ENCODE measurements at regions not wholly inside any gene's neighbourhood (a gene's known extent, or its start where the extent isn't known, plus 50 kb on each side); places are given as distances from the start of the nearest gene placed in this dataset.

GRCh38 chr1:88070956-88071355, 613.1 kb upstream of the PKN2 start:
- no peaks in the 10 kb centered on the region for H3K9me3 ChIP-seq (ENCODE audit: insufficient read depth, low read depth, low read length)
- H3K9me3 Mint-ChIP-seq (ENCODE audit: unreplicated experiment) = no peaks in the 10 kb centered on the region
- no peak overlapping the region for H3K9ac ChIP-seq (ENCODE audit: low read length)
- no peak overlapping the region for H3K27ac Mint-ChIP-seq (ENCODE audit: unreplicated experiment)
- FAIRE-seq (no peak), DNase-seq (ENCODE audit: low read depth) (no peak)
- no peaks in the 10 kb centered on the region for H3K36me3 Mint-ChIP-seq (ENCODE audit: low read depth, unreplicated experiment)
- H3K4me3 ChIP-seq (ENCODE audit: insufficient read depth, low read depth, low read length) = no peak overlapping the region
- no peaks in the 10 kb centered on the region for H3K27me3 ChIP-seq (ENCODE audit: insufficient read depth, low read length)
- H3K4me3 Mint-ChIP-seq (ENCODE audit: unreplicated experiment) = no peak overlapping the region
- no peaks in the 10 kb centered on the region for H3K27me3 Mint-ChIP-seq (ENCODE audit: low read depth, unreplicated experiment)
- H3K4me1 ChIP-seq (ENCODE audit: insufficient read depth, low read length) = no peaks in the 10 kb centered on the region
- H3K4me2 ChIP-seq (ENCODE audit: low read length) = no peak overlapping the region
- H2AFZ ChIP-seq (ENCODE audit: low read depth, low read length) = no peak overlapping the region
- no peaks in the 10 kb centered on the region for H4K20me1 ChIP-seq (ENCODE audit: insufficient read depth, low read length)
- no peak for TF ChIP-seq EZH2 (IDR thresholded peaks at IDR 0.05; ENCODE audit: insufficient read depth, low read length)
- TF ChIP-seq, protein P1, sequence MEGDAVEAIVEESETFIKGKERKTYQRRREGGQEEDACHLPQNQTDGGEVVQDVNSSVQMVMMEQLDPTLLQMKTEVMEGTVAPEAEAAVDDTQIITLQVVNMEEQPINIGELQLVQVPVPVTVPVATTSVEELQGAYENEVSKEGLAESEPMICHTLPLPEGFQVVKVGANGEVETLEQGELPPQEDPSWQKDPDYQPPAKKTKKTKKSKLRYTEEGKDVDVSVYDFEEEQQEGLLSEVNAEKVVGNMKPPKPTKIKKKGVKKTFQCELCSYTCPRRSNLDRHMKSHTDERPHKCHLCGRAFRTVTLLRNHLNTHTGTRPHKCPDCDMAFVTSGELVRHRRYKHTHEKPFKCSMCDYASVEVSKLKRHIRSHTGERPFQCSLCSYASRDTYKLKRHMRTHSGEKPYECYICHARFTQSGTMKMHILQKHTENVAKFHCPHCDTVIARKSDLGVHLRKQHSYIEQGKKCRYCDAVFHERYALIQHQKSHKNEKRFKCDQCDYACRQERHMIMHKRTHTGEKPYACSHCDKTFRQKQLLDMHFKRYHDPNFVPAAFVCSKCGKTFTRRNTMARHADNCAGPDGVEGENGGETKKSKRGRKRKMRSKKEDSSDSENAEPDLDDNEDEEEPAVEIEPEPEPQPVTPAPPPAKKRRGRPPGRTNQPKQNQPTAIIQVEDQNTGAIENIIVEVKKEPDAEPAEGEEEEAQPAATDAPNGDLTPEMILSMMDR (IDR thresholded peaks at IDR 0.05; ENCODE audit: insufficient read depth, low read depth, low read length) = no peak
- H3K36me3 ChIP-seq (ENCODE audit: insufficient read depth, low read length) = no peaks in the 10 kb centered on the region
- H3K79me2 ChIP-seq (ENCODE audit: insufficient read depth, low read length) = no peaks in the 10 kb centered on the region
- no peak overlapping the region for H3K27ac ChIP-seq (ENCODE audit: low read depth, low read length)
- no peaks in the 10 kb centered on the region for H3K4me1 Mint-ChIP-seq (ENCODE audit: low read depth, unreplicated experiment)

DNA sequence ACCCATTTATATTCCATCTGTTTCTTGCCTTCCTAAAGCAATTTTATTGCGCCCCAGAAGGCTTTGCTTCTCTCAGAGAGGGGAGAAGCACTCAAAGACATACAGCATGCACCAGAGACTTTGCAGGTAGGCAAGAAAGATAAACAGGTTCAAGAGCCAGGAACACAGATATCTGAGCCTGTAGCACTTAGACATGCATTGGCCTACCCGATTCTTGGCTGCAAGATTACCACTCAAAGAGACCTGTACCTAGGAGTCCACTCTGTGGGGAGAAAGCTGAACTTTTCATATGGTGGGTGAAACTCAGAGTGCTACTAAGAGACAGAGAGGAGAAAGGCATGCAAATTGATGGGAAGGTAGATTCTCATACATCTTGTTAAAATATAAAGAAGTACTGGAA, 609.4 kb upstream of the PKN2 start:
- H3K36me3 ChIP-seq (ENCODE audit: insufficient read depth, low read length) = no peaks in the 10 kb centered on the region
- no peaks in the 10 kb centered on the region for H3K79me2 ChIP-seq (ENCODE audit: insufficient read depth, low read length)
- Mint-ChIP-seq H3K4me3 (ENCODE audit: unreplicated experiment) (no peak overlapping the region), H3K27ac (ENCODE audit: unreplicated experiment) (no peak overlapping the region), H3K4me1 (ENCODE audit: low read depth, unreplicated experiment) (no peaks in the 10 kb centered on the region), H3K9me3 (ENCODE audit: unreplicated experiment) (no peaks in the 10 kb centered on the region), H3K27me3 (ENCODE audit: low read depth, unreplicated experiment) (no peaks in the 10 kb centered on the region), H3K36me3 (ENCODE audit: low read depth, unreplicated experiment) (no peaks in the 10 kb centered on the region)
- no peak overlapping the region for H3K9ac ChIP-seq (ENCODE audit: low read length)
- no peaks in the 10 kb centered on the region for H3K9me3 ChIP-seq (ENCODE audit: insufficient read depth, low read depth, low read length)
- no peak overlapping the region for H3K4me2 ChIP-seq (ENCODE audit: low read length)
- H4K20me1 ChIP-seq (ENCODE audit: insufficient read depth, low read length) = no peaks in the 10 kb centered on the region
- no peaks in the 10 kb centered on the region for H3K4me1 ChIP-seq (ENCODE audit: insufficient read depth, low read length)
- FAIRE-seq (no peak), DNase-seq (ENCODE audit: low read depth) (no peak)
- no peaks in the 10 kb centered on the region for H3K27me3 ChIP-seq (ENCODE audit: insufficient read depth, low read length)
- H3K4me3 ChIP-seq (ENCODE audit: insufficient read depth, low read depth, low read length) = no peak overlapping the region
- TF ChIP-seq, protein P1 (IDR thresholded peaks at IDR 0.05; ENCODE audit: insufficient read depth, low read depth, low read length) = no peak
- no peak for TF ChIP-seq EZH2 (IDR thresholded peaks at IDR 0.05; ENCODE audit: insufficient read depth, low read length)
- H2AFZ ChIP-seq (ENCODE audit: low read depth, low read length) = no peak overlapping the region
- H3K27ac ChIP-seq (ENCODE audit: low read depth, low read length) = no peak overlapping the region

DNA sequence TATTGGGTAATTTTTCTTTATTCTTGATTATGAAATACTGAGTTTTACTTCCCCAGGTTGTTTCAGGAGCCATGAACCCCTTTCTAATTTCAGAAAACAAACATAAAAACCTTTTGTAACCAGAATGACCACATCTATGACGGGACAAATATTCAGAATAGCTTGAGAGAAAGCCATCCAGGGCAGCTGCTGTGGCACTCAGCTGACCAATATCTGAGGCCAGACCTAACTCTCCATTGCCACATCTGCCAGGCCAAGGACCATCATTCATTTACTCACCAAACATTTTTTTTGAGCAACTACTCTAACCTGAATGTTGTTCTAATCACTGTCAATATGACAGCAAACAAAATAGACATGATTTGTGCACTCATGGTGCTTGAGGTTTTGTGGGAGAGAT, 608.3 kb upstream of the PKN2 start:
- H3K36me3 Mint-ChIP-seq (ENCODE audit: low read depth, unreplicated experiment) = no peaks in the 10 kb centered on the region
- FAIRE-seq = no peak
- no peaks in the 10 kb centered on the region for H3K9me3 ChIP-seq (ENCODE audit: insufficient read depth, low read depth, low read length)
- no peaks in the 10 kb centered on the region for H3K36me3 ChIP-seq (ENCODE audit: insufficient read depth, low read length)
- no peak for TF ChIP-seq EZH2 (IDR thresholded peaks at IDR 0.05; ENCODE audit: insufficient read depth, low read length)
- H3K4me2 ChIP-seq (ENCODE audit: low read length) = no peak overlapping the region
- H3K27me3 Mint-ChIP-seq (ENCODE audit: low read depth, unreplicated experiment) = no peaks in the 10 kb centered on the region
- no peaks in the 10 kb centered on the region for H3K9me3 Mint-ChIP-seq (ENCODE audit: unreplicated experiment)
- no peaks in the 10 kb centered on the region for H3K4me1 ChIP-seq (ENCODE audit: insufficient read depth, low read length)
- H3K27ac ChIP-seq (ENCODE audit: low read depth, low read length) = no peak overlapping the region
- no peaks in the 10 kb centered on the region for H3K4me1 Mint-ChIP-seq (ENCODE audit: low read depth, unreplicated experiment)
- no peak overlapping the region for H3K9ac ChIP-seq (ENCODE audit: low read length)
- H3K27ac Mint-ChIP-seq (ENCODE audit: unreplicated experiment) = no peak overlapping the region
- H3K27me3 ChIP-seq (ENCODE audit: insufficient read depth, low read length) = no peaks in the 10 kb centered on the region
- H3K79me2 ChIP-seq (ENCODE audit: insufficient read depth, low read length) = no peaks in the 10 kb centered on the region
- H2AFZ ChIP-seq (ENCODE audit: low read depth, low read length) = no peak overlapping the region
- no peak overlapping the region for H3K4me3 Mint-ChIP-seq (ENCODE audit: unreplicated experiment)
- H3K4me3 ChIP-seq (ENCODE audit: insufficient read depth, low read depth, low read length) = no peak overlapping the region
- no peak for DNase-seq (ENCODE audit: low read depth)
- no peaks in the 10 kb centered on the region for H4K20me1 ChIP-seq (ENCODE audit: insufficient read depth, low read length)
